Transverse colon (tissue), 4 donors: ENCODE measurements at regions not wholly inside any gene's neighbourhood (a gene's known extent, or its start where the extent isn't known, plus 50 kb on each side); places are given as distances from the start of the nearest gene placed in this dataset.
"Not testable (repeated sequence)": the region's sequence is repeated elsewhere in the genome, so short reads cannot be mapped to it uniquely, and the experiment has no call there.

Source experiments
- DNase-seq: peaks from one replicate; pipeline ENCODE4 v3.0.0-alpha.2; 2019
- H3K27ac ChIP-seq, 4 donors: fragments of 200-600 bp; sonication (generic); 2 replicates each; pipeline ENCODE4 v1.5.1; 2016 to 2018; ENCODE audit warnings: inconsistent platforms in 4 of 4
- H3K27me3 ChIP-seq: fragments of 200-600 bp; sonication (generic); 2 replicates; pipeline ENCODE4 v1.5.1; 2017; ENCODE audit warnings: inconsistent platforms
- H3K36me3 ChIP-seq, 4 donors: fragments of 200-600 bp; sonication (generic); 2 replicates each; pipeline ENCODE4 v1.5.1; 2017 to 2019; ENCODE audit warnings: inconsistent platforms in 4 of 4
- H3K4me1 ChIP-seq, 4 donors: fragments of 200-600 bp; sonication (generic); 2 replicates each; pipeline ENCODE4 v1.5.1; 2017 to 2020; ENCODE audit warnings: inconsistent platforms in 4 of 4
- H3K4me3 ChIP-seq, 4 donors: fragments of 200-600 bp; sonication (generic); 1 replicate in 1 of 4; 2 replicates in 3 of 4; pipeline versions ENCODE4 v1.5.1 to v1.6.1; 2017 to 2019; ENCODE audit warnings: inconsistent platforms in 4 of 4
- H3K9me3 ChIP-seq, 2 donors: fragments of 200-600 bp; sonication (generic); 2 replicates each; pipeline ENCODE4 v1.5.1; 2017 to 2019; ENCODE audit warnings: inconsistent platforms in 2 of 2
- EP300 ChIP-seq: sonication (generic); formaldehyde crosslinking; IDR thresholded peaks from one replicate; pipeline ENCODE4 v1.6.1; 2017; ENCODE audit warnings: antibody characterized with exemption, low read depth
- POLR2A ChIP-seq: fragments of 450-650 bp; IDR thresholded peaks from one replicate; pipeline ENCODE4 v1.6.1; 2016; ENCODE audit warnings: antibody characterized with exemption, mild to moderate bottlenecking, moderate library complexity
- POLR2AphosphoS5 ChIP-seq, 3 donors: sonication (generic); formaldehyde crosslinking; IDR thresholded peaks; one replicate each; pipeline ENCODE4 v1.6.1; 2016; ENCODE audit warnings: antibody characterized with exemption in 3 of 3
- WGBS, 2 donors: methylation state at CpG; one replicate each; pipeline ENCODE4 v1.1.5; 2018; ENCODE audit warnings: low coverage in 1 of 2; 5-methylcytosine and 5-hydroxymethylcytosine counted together
- in situ Hi-C, 4 donors: fragments of 200-750 bp; cut with MboI; loops; one replicate each; pipeline versions ENCODE4 v1.15.0 to v1.15.1; 2017; ENCODE audit warnings: low sequenced_read_pairs in 3 of 4, low pct_ligation_motif_present in 1 of 4, low pct_unique_long_range_greater_than_20kb in 1 of 4
- intact Hi-C: fragments of 100-400 bp; cut with DNase I; formaldehyde crosslinking; loops from one replicate; pipeline ENCODE4 v1.15.1; 2023; ENCODE audit warnings: low total_unique reads
- TF ChIP-seq, protein P1 (sequence below), 5 experiments: fragments of 200-600 bp in 3 of 5; fragments of 450-650 bp in 2 of 5; sonication (generic) in 3 of 5; IDR thresholded peaks; 1 replicate in 2 of 5; 2 replicates in 3 of 5; pipeline ENCODE4 v1.5.1; 2016 to 2017; ENCODE audit warnings: antibody characterized with exemption in 5 of 5, inconsistent platforms in 3 of 5, mild to moderate bottlenecking in 2 of 5, moderate library complexity in 1 of 5

DNA sequence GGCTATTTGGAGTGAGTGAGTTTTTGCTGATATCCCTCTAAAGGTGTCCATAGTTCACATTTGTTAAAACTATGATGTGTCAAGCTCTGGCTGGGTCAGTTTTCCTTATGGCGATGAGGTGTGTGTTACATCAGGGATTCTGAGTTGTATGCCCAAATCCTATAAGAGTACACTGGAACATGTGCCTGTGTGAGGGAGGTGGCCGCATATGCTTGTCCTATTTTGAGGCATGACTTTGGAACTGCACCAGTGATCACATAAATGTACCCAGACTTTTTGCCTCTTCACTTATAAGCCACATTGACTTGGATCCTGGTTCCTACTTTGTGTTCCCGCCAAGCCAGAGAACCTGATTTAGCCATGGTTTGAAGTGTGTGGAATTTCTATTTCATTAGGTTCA, 140.3 kb upstream of the RXFP2 start:
- no peak for TF ChIP-seq POLR2A
- no peak overlapping the region for H3K4me3 ChIP-seq
- no peaks in the 10 kb centered on the region for H3K36me3 ChIP-seq
- in situ Hi-C loops (no loop called here), intact Hi-C loops (no loop called here)
- no peaks in the 10 kb centered on the region for H3K9me3 ChIP-seq
- H3K27ac ChIP-seq, result no peak overlapping the region
- DNase-seq, result no peak
- 93 to 100% methylated on average over 2 to 3 of the region's 3 CpGs for WGBS, 2 donors
- no peaks in the 10 kb centered on the region for H3K4me1 ChIP-seq
- no peaks in the 10 kb centered on the region for H3K27me3 ChIP-seq

DNA sequence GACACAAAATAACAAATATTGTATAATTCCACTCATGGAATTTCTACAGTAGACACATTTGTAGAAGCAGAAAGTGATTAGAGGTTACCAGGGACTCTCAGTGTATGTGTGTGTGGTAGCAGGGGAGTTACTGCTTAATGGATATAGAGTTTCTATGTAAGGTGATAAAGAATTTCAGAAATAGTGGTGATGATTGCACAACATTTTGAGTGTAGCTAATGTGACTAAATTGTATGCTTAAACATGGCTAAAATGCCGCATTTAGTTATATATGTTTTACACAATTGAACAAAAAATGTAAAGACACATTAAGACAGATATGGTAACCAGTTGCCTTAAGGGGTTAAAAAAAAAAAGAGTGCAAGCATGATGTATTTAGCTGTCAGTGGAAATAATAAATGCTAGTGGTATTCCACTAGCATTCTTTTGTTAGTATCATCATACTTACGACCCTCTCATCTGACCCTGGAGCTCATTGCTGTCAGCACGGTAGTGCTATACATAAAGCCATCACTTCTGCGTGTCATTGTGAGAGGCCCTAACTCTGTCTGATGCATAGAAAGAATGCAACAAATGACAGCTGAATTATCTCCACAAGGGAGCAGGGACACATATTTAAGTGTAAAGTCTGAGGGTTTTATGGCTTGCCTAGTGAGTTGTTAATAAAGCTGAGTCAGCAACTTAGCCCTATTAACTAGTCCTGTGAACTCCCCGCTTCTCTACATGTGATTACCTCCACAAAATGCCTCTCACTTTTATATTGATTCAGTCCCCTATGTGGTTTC, 134.1 kb upstream of the RXFP2 start:
- TF ChIP-seq POLR2AphosphoS5 (IDR thresholded peaks at IDR 0.05) (no peak), EP300 (no peak), POLR2A (no peak)
- TF ChIP-seq, protein P1, sequence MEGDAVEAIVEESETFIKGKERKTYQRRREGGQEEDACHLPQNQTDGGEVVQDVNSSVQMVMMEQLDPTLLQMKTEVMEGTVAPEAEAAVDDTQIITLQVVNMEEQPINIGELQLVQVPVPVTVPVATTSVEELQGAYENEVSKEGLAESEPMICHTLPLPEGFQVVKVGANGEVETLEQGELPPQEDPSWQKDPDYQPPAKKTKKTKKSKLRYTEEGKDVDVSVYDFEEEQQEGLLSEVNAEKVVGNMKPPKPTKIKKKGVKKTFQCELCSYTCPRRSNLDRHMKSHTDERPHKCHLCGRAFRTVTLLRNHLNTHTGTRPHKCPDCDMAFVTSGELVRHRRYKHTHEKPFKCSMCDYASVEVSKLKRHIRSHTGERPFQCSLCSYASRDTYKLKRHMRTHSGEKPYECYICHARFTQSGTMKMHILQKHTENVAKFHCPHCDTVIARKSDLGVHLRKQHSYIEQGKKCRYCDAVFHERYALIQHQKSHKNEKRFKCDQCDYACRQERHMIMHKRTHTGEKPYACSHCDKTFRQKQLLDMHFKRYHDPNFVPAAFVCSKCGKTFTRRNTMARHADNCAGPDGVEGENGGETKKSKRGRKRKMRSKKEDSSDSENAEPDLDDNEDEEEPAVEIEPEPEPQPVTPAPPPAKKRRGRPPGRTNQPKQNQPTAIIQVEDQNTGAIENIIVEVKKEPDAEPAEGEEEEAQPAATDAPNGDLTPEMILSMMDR (IDR thresholded peaks at IDR 0.05), result no peak
- intact Hi-C loops (no loop called here), in situ Hi-C loops (no loop called here)
- Histone ChIP-seq H3K36me3 (no peaks in the 10 kb centered on the region), H3K27me3 (no peaks in the 10 kb centered on the region), H3K4me1 (no peaks in the 10 kb centered on the region), H3K9me3 (no peaks in the 10 kb centered on the region), H3K27ac (no peak overlapping the region), H3K4me3 (no peak overlapping the region)
- no peak for DNase-seq
- WGBS, 2 donors, result 70 to 74% methylated on average over 4 to 5 of the region's 5 CpGs

DNA sequence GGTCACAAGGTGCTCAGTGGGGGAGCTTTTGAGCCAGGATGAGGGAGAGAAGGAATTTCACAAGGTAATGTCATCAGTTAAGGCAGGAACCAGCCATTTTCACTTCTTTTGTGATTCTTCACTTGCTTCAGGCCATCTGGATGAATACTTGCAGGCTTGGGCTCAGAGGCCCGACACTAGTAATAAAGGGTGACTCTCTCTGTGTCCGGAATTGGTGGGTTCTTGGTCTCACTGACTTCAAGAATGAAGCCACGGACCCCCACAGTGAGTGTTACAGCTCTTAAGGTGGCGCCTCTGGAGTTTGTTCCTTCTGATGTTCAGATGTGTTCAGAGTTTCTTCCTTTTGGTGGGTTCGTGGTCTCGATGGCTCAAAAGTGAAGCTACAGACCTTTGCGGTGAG, 131.8 kb upstream of the RXFP2 start:
- in situ Hi-C loops, H3K4me1 ChIP-seq, H3K9me3 ChIP-seq, H3K27me3 ChIP-seq, H3K4me3 ChIP-seq, H3K27ac ChIP-seq, H3K36me3 ChIP-seq, DNase-seq, intact Hi-C loops: not testable (repeated sequence)
- WGBS, 2 donors, result 80 to 95% methylated on average over 2 to 7 of the region's 7 CpGs

DNA sequence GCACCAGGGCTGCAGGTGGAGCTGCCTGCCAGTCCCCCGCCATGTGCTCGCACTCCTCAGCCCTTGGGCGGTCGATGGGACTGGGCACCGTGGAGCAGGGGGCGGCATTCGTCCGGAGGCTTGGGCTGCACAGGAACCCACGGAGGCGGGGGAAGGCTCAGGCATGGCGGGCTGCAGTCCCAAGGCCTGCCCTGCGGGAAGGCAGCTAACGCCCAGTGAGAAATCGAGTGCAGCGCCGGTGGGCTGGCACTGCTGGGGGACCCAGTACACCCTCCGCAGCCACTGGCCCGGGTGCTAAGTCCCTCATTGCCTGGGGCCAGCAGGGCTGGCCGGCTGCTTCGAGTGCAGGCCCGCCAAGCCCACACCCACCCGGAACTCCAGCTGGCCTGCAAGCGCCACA, 130.5 kb upstream of the RXFP2 start:
- 0 to 86% methylated on average over 1 to 20 of the region's 23 CpGs for WGBS, 2 donors
- H3K36me3 ChIP-seq, H3K27me3 ChIP-seq, H3K4me1 ChIP-seq, in situ Hi-C loops, H3K4me3 ChIP-seq, DNase-seq, intact Hi-C loops, H3K27ac ChIP-seq, H3K9me3 ChIP-seq: not testable (repeated sequence)

DNA sequence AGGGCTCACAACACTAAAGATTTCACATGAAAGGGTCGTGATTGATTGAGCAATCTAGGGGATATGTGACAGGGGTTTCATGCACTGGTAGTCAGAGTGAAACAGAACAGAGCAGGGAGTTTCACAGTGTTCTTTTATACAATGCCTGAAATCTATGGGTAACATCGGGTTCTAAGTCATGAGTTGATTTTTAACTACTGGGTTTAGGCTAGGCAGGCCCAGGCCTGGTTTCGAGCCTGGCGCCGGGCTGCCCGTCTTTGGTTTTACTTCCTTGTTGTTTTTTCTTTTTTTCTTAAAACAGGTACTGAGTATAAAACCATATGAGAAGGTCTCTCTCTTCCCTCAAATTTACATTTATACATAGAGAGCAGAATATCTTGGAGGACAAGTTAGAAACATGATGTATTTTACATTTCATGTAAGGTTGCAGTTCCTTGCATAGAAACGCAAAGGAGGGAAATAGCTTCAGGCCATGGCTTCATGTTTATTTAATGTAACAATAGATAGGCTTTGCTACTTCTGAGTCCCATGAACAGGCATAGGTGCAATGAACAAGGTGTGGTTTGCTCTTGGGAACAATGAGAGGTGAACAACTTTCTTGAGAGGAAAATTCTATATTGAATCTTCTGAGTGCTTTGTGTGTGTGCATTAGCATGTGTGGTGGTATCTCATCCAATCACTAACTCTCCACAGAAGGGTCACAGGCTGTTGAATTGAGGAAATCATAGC, 128.9 kb upstream of the RXFP2 start:
- TF ChIP-seq POLR2AphosphoS5 (IDR thresholded peaks at IDR 0.05) (no peak), POLR2A (no peak)
- 57 to 83% methylated on average over 1 to 7 of the region's 7 CpGs for WGBS, 2 donors
- in situ Hi-C loops, result no loop called here
- Histone ChIP-seq H3K9me3 (peaks cover 0 to 8% of the 10 kb centered on the region in 2 donors), H3K36me3 (no peaks in the 10 kb centered on the region), H3K4me3 (no peak overlapping the region), H3K27me3 (no peaks in the 10 kb centered on the region), H3K27ac (no peak overlapping the region), H3K4me1 (no peaks in the 10 kb centered on the region)
- no peak for DNase-seq
- intact Hi-C loops, result no loop called here

DNA sequence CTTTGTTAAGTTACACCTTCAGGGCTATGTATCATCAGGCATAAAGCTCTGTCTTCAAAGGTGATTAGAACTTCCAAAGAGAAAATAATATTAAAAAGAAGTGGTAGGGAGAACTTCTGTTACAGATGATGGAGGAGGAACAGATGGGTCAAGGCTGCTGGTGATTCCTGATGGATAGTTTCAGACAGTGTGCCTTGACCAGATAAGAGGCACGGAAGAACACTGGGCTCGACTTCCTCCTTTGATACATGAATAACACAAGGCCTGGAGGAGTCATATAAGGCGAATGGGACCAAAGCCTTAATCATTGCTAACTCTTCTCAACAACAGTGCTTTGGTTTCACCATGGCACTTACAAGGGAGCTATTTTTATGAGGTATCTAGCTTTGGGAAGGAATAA, 128.1 kb upstream of the RXFP2 start:
- TF ChIP-seq EP300 (no peak), POLR2A (no peak), POLR2AphosphoS5 (IDR thresholded peaks at IDR 0.05) (no peak)
- TF ChIP-seq, protein P1 (IDR thresholded peaks at IDR 0.05), result no peak
- Histone ChIP-seq H3K27me3 (no peaks in the 10 kb centered on the region), H3K27ac (no peak overlapping the region), H3K4me1 (no peaks in the 10 kb centered on the region), H3K36me3 (no peaks in the 10 kb centered on the region), H3K4me3 (no peak overlapping the region), H3K9me3 (peaks cover 0 to 8% of the 10 kb centered on the region in 2 donors)
- 89% methylated on average over 3 of the region's 3 CpGs; no CpG with 5 or more reads in 1 of the 2 donors for WGBS, 2 donors
- intact Hi-C loops, result no loop called here
- no peak for DNase-seq
- in situ Hi-C loops, result no loop called here
